OCI-LY7 (cell line): ENCODE measurements at regions not wholly inside any gene's neighbourhood (a gene's known extent, or its start where the extent isn't known, plus 50 kb on each side); places are given as distances from the start of the nearest gene placed in this dataset.

ENCODE experiments used
- CTCF ChIP-seq: fragments of 200-600 bp; sonication (generic); conservative IDR thresholded peaks from 2 replicates; pipeline ENCODE4 v1.5.1; 2014; ENCODE audit warnings: mild to moderate bottlenecking, antibody characterized with exemption, low read length, moderate library complexity, mixed read lengths
- EZH2phosphoT487 ChIP-seq: fragments of 200-600 bp; sonication (generic); IDR thresholded peaks from 2 replicates; pipeline ENCODE4 v1.6.1; 2018; ENCODE audit warnings: low read depth, borderline replicate concordance, mild to moderate bottlenecking, mixed run types, antibody characterized with exemption, low read length, moderate library complexity, mixed read lengths

DNA sequence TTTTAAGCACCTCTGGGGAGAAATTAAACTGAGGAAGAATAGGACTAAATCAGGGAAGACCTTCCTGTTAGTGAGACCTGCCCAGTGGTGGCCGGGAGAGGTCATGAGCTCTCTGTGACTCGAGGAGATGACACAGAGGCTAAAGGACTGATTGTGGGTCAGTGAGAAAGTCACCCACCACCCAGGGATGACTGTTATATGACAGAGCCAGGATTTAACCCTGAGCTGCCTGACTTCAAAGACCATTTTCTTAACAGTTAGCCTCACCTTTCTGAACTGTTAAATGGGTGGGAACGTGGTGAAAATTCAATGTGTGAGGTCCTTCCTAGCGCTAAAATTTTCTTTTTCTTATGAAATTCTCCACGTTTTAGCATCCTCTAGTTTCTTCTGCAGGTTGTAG is 72.5 kb downstream of the WSB1 start:
- TF ChIP-seq CTCF (no peak), EZH2phosphoT487 (no peak)
